Fibroblast of lung (primary cell): ENCODE measurements at regions not wholly inside any gene's neighbourhood (a gene's known extent, or its start where the extent isn't known, plus 50 kb on each side); places are given as distances from the start of the nearest gene placed in this dataset.

ENCODE experiments used
- EZH2 ChIP-seq: IDR thresholded peaks from 2 replicates; pipeline ENCODE4 v1.5.1; 2012; ENCODE audit warnings: low read length, control low read depth, mild to moderate bottlenecking; ENCODE audit errors: missing control alignments
- TF ChIP-seq, protein P1 (sequence below), 2 donors: IDR thresholded peaks in 1 of 2; conservative IDR thresholded peaks in 1 of 2; 1 replicate in 1 of 2; 2 replicates in 1 of 2; pipeline ENCODE4 v1.5.1; 2011 to 2012; ENCODE audit warnings: low read length in 2 of 2, control low read depth in 1 of 2, inconsistent platforms in 1 of 2, low read depth in 1 of 2, mild to moderate bottlenecking in 1 of 2

DNA sequence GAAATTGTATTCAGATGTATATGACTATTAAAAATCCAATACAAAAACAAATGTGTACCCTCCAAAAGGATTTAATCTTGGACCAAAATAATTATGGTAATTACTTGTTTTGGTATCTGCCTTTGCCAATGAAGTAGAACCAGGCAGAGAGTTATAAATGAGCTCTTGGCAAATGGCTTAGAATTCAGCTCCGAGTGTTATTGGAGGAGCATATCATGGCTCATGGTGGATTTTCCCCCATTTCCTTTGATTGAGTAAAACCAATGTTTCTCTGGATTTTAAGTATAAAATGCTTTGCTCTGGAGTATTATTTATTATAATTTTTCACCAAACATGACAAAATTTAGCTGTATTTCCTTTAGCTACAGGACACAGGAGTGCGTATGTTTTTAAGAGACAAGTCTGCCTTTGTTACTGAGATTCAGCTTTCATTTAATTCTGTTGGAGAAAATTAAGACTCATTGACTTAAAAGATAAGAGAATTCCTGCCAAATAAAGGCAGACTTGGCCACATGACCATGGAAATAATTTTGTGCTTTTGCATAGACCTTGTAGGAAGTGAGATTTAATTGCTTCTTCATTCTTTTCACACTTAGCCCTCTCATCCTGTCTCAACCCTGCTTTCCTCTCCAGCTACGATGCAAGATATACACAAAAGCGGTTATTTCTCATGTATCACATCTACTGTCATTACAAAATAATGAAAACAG is 281.0 kb upstream of the SOX11 start:
- TF ChIP-seq, protein P1, sequence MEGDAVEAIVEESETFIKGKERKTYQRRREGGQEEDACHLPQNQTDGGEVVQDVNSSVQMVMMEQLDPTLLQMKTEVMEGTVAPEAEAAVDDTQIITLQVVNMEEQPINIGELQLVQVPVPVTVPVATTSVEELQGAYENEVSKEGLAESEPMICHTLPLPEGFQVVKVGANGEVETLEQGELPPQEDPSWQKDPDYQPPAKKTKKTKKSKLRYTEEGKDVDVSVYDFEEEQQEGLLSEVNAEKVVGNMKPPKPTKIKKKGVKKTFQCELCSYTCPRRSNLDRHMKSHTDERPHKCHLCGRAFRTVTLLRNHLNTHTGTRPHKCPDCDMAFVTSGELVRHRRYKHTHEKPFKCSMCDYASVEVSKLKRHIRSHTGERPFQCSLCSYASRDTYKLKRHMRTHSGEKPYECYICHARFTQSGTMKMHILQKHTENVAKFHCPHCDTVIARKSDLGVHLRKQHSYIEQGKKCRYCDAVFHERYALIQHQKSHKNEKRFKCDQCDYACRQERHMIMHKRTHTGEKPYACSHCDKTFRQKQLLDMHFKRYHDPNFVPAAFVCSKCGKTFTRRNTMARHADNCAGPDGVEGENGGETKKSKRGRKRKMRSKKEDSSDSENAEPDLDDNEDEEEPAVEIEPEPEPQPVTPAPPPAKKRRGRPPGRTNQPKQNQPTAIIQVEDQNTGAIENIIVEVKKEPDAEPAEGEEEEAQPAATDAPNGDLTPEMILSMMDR (conservative IDR thresholded peaks at IDR 0.05 in 1 of 2, IDR thresholded peaks at IDR 0.05 in 1 of 2; ENCODE audit: low read depth in 1 of 2, low read length in 2 of 2) = no peak
- TF ChIP-seq EZH2 = no peak
